NCI-H82 treated with DMSO at 0.1 percent for 48 hours (cell line): ENCODE measurements at regions not wholly inside any gene's neighbourhood (a gene's known extent, or its start where the extent isn't known, plus 50 kb on each side); places are given as distances from the start of the nearest gene placed in this dataset.
"Not testable (repeated sequence)": the region's sequence is repeated elsewhere in the genome, so short reads cannot be mapped to it uniquely, and the experiment has no call there.

Experiments
- DNase-seq: peaks from one replicate; lab custom pipeline; 2025; ENCODE audit not compliant: unreplicated experiment; lab: John Stamatoyannopoulos, UW

DNA sequence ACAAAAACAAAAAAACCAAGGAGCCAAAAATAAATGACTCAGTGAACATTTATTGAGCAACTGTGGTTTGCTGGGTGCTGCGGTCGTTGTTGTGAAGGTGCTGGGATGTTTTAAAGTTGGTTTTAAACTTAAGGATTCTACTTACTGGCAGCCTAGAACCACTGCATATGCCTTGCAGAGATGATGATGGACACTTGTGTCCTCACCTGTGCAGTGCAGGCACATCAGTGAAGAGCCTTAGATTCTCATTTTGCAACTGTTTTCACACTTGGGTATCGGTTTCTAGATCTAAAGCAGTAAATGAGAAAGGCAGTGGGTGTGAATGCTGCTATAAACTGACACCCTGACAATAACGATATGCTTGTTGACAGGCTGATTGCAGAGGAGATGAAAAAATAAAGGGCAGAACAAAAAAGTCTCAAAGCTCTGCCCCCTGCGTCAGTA, 68.8 kb downstream of the UTRN start:
- DNase-seq = no peak

DNA sequence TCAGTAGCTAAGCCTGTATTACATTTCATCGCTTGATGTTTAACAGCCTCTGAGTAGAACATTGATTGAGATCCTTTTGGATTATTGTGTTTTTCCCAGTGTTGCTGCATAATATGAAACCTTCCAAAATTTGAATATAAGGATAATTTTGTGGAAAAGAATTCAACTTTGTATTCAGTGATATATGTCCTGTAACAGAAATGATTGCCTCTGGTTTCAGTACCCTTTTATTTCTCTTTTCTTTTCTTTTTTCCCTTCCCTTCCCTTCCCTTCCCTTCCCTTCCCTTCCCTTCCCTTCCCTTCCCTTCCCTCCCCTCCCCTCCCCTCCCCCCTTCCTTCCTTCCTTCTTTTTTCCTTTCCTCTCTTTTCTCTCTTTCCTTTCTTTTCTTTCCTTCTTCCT, 74.6 kb downstream of the UTRN start:
- no peak for DNase-seq

DNA sequence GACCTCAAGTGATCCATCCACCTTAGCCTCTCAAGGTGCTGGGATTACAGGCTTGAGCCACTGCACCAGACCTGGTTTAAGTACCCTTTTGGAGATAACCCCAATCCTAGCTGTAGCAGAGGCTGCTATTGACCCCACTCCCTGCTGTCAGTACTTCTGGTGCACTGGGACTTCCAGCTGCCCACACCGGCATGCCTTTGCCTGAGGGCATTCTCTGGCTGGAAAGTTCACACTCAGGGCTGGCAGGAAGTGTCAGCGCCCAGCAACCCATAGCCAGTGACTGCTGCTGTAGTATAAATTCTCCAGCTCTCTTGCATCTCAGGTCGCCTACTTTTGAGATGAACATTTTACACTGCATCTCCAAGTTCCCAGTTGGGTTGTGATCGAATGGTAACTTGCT, 75.3 kb downstream of the UTRN start:
- DNase-seq = no peak

DNA sequence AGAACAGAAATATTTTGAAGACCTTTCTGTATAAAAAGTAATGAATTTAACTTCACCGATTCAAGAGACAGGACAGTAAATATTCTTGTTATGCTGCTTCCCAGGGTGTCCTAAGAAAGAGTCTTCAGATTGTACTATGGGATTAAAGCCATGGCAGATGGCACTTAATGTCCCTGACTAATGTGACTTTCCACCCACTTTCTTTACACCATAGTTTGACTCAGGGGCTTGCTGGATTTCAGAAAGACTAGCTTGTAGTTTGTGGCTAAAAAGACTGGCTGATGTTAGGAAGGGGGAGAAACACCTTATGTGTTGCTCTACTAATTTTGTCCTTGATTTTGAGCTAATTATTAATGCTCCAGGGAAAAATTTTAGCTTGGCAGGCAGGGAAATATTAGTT, 75.9 kb downstream of the UTRN start:
- DNase-seq = no peak

DNA sequence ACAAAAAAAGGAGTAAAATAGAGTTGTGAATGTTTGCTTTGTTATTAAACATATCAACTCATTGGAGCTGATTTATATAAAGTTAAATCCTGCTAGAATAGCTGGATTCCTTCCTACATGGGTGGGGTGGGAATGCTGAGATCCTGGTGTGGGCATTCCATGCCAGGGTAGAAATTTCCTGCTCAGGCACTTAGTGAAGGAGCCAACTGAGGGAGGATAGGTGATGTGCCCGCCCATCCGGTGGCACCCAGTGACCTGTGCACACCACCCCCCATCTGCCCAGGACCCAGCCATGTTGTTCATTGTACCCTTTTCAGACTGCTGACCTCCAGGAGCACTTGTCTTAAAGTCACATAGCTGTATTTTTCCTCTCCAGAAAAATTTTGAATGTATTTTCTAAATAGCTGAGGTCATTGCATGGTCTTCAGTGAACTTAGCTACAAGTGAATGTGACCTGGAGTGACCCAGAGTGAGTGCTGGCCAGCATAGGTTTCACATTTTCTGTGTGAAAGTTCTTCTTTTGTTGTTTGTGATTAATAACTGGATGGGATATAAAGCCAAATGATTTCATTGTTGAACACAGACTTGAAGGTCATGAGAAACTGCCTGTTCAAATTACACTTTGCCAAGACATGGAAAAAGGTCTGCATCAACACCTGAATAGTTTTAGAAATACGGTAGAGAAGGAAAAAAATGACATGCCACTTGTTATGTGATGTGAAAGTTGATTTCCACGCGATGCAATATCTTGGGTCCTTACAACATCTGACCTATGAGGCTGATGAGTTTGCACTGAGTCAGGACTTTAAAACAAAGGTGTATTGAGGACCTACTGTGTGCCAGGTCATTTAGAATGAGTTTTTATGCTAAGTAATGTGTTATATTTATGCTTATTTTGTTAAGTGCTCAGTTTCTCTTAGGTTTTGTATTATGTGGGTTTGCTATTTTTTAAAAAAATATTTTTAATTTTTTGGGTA, 77.2 kb downstream of the UTRN start:
- DNase-seq = no peak

DNA sequence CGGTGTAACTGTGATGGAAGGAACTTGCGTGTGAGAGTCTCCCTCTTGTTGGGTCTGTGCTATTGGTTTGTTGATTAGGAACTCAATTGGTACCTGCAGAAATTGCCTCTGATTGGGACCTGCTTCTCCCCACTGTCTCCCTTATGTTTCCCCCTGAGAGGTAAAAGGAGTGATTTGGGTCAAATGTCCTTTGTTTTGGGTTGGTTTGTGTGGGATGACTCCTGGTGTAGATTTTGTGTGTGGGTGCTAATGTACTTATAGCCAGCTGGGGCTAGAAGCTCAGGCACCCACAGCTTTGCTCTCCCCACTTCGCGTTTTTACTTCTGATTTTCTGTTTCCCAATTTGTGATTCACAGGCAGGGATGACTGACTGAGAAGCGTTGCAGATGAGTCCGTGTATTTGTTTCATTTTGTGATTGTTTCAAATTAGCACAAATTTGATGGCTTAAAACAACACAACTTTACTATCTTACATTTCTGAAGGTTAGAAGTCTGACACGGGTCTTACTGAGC, 79.1 kb downstream of the UTRN start:
- DNase-seq = no peak

DNA sequence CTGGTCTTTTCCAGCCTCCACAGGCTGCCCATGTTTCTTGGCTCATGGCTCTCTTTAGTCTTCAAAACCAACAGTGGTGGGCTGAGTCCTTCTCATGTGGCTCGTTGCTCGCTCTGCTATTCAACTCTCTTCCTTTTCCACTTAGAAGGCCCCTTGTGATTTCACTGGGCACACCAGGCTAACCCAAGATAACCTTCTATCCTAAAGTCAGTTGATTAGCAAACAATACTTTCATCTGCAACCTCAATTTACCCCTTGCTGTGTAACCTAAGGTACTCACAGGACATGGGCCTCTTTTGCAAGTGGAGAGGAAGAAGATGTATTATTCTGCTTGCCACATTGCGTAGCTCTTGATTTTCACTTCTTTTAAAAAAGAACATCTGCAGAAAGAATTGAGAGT, 79.6 kb downstream of the UTRN start:
- no peak for DNase-seq

DNA sequence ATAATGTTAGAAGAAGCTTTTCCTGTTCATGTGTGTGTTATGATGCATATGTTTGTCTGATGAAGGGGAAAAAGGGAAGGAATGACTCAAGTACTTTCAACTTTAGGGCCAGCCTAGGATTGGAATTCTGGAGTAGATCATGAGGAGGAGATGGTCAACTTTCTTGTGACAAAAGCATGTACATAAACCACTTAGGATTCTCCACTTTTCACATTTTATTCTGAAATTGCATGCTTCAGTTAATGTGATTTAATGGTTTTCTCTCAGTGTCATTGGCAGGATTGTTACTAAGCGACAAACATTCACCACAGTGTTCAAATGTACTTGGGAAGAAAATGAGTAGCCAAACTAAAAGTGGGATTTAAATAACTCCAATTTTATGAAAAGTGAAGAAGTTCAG, 80.1 kb downstream of the UTRN start:
- no peak for DNase-seq

DNA sequence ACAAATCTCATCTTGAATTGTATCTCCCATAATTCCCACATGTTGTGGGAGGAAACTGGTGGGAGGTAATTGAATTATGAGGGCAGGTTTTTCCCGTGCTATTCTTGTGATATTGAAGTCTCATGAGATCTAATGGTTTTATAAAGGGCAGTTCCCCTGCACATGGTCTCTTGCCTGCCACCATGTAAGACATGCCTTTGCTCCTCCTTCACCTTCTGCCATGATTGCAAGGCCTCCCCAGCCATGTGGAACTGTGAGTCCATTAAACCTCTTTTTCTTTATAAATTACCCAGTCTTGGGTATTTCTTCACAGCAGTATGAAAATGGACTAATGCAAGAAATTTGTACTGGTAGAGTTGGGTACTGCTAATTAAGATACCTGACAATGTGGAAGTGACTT, 84.6 kb downstream of the UTRN start:
- DNase-seq = not testable (repeated sequence)

DNA sequence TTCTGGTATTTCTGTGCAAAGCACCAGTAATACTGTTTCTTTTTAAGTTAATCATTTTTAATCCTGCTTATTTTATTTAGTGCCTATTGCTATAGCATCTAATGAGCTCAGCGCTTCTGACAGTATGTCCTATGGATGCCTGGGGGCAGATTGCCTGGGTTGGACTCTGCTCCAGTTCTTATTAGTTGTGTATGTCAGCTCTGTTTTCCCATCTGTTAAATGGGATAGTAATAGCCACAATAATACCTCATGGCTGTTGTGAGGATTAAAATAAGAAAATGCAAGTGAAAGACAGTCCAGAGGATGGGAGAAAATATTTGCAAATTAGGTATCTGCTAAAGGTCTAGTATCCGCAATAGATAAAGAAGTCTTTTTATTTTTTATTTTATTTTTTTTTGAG, 87.0 kb downstream of the UTRN start:
- no peak for DNase-seq

DNA sequence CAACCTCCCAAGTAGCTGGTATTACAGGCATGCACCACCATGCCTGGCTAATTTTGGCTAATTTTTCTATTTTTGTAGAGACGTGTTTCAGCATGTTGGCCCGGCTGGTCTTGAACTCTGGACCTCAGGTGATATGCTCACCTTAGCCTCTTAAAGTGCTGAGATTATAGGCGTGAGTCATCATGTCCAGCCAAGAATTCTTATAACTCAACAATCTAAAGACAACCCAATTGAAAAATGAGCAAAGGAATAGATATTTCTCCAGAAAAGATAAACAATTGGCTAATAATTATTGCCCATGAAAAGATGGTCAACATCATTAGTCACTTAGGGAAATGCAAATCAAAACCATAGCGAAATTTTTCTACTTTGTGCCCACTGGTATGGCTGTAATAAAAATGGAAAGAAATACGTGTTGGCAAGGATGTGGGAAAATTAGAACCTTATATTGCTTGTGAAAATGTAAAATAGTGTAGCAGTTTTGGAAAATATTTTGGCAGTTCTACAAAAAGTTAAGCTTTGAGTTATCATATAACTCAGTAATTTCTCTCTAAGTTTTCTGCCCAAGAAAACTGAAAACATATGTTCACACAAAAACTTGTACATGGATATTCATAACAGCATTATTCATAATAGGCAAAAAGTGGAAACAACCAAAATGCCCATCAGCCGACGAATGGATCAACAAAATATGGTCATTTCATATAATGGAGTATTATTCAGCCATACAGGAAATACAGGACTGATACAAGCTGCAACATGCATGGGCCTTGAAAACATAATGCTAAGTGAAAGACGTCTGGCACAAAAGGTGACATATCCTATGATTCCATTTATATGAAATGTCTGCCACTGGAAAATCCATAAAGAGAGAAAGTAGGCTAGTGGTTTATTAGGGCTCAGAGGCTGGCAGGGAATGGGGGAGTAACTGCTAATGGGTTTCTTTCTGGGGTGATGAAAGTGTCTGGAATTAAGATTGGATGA, 87.8 kb downstream of the UTRN start:
- no peak for DNase-seq

DNA sequence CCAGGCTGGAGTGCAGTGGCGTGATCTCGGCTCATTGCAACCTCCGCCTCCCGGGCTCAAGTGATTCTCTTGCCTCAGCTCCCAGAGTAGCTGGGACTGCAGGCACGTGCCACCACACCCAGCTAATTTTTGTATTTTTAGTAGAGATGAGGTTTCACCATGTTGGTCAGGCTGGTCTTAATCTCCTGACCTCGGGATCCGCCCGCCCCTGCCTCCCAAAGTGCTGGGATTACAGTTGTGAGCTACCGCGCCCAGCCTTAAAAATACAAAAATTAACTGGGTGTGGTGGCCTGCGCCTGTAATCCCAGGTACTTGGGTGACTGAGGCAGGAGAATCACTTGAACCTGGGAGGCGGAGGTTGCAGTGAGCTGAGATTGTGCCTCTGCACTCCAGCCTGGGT, 89.4 kb downstream of the UTRN start:
- DNase-seq = not testable (repeated sequence)

DNA sequence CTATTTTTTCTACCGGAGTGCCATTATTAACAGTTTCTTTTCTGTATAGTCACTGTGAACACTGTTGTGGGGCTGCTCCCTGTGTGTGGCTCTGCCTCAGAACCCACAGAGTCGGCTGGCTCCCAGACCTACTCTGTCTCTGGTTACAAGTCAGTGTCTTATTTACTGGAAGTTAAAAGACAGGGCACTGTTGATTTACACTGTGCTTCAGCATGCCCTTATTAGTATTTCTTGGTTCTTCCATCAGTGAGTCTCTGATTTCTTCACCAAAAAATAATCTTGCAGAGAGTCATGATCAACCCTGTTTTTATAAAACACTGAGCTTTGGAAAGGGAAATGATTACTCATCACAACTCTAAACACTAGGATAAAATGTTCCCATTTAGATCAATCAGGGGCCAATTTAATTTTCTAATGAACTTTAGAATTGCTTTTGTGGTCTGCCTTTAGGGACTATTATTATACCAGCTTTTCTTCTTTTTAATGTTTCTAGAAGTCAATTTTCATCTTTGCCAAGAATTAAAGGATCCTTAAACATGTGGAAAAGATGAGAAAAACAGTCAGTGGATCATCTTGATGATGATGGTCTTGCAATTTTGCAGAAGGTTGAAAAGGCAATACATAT, 92.6 kb downstream of the UTRN start:
- DNase-seq = no peak

DNA sequence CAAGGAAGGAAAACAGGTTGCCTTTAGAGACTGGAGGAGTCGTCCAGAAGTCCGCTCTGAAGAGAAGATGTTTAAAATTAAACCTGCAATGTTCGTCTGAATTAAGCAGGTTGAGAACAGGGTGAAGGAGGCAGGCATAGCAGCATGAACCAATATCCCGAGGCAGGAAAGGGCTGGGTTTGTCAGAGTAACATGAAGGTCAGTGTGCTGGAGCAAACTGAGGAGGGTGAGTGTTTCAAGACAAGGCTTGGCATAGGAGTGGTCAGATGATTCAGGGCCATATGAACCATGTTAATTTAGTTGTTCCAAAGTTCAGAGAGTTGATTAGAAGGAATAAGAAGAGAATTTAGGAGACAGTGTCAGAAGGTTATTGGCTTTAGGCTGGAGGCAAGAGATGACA, 93.3 kb downstream of the UTRN start:
- no peak for DNase-seq

DNA sequence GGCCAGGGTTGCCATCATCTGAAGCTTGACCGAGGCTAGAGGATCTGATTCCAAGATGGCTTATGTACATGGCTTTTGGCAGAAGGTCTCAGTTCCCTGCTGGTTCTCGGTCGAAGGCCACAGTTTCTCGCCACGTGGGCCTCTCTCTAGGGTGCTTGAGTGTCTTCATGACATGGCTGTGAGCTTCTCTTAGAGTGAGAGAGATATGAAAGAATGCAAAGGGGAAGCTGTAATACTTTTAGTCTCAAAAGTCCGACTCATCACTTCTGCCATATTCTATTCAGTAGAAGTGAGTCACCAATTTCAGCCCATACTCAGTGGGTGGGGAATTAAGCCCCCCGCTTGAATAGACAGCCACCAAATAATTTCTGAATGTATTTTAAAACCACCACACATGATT, 94.2 kb downstream of the UTRN start:
- DNase-seq = no peak

DNA sequence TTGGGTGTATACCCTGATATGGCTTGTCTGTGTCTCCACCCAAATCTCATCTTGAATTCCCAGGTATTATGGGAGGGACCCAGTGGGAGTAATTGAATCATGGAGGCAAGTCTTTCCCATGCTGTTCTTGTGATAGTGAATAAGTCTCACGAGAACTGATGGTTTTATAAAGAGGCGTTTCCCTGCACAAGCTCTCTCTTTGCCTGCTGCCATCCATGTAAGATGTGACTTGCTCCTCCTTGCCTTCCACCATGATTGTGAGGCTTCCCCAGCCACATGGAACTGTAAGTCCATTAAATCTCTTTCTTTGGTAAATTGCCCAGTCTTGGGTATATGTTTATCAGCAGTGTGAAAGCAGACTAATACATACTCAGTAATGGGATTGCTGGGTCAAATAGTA, 96.4 kb downstream of the UTRN start:
- DNase-seq = not testable (repeated sequence)

DNA sequence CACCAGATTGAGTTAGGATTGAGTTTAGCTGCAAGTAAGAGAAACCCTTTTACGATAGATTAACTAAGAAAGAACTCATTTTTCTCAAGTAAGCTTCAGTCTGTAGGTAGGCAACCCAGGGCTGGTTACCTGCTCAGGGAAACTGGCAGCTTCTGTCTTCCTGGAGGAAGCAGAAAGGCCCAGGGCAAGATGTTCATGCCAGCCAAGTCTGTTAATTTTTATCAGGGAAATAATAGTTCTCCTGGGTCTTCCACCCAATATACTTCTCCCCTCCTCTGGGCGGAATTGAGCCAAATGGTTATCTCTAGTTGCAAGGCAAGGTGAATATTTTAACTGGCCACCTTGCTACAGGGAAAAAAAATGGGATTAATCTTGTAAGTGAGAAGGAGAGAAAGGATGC, 98.2 kb downstream of the UTRN start:
- no peak for DNase-seq

DNA sequence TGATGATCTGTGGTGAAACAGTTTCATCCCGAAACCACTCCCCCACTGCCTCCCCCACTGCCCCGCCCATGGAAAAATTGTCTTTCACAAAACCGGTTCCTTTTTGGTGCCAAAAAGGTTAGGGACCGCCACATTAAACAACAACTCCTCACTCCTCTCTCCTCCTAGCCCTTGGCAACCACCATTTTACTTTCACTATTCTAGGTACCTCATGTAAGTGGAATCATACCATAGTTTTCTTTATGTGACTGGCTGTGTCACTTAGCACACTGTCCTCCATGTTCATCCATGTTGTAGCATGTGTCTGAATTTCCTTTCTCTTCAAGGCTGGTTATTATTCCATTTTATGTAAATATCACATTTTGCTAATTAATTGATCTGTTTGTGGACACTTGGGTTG, 99.3 kb downstream of the UTRN start:
- DNase-seq = no peak

DNA sequence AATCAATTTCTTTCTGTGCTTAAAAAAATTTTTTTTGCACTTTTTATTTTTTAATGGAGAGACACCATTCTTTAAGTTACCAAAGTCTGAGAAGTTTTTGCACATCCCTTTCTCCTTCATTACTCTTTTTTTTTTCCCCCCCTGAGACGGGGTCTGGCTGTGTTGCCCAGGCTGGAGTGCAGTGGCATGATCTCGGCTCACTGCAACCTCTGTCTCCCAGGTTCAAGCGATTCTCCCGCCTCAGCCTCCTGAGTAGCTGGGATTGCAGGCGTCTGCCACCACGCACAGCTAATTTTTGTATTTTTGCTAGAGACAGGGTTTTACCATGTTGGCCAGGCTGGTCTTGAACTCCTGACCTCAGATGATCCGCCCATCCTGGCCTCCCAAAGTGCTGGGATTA, 104.3 kb downstream of the UTRN start:
- DNase-seq = not testable (repeated sequence)

DNA sequence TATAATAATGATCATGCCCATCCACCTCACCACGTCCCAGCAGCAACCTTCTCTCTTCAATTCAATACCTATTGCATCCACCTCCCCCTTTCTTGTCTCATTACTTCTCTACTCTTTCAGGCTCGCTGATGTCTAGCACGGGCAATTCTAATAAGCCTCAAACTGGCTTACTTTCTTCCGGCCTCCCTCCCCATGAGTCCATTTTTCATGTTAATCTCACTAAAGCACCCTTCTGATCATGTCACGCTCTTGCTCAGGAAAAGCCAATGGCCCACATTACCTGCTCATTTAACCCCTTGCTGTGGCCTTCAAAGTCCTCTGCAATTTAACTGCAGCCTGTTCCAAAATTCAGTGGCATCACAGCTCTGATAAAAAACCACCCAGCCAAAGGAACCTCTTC, 105.1 kb downstream of the UTRN start:
- no peak for DNase-seq

DNA sequence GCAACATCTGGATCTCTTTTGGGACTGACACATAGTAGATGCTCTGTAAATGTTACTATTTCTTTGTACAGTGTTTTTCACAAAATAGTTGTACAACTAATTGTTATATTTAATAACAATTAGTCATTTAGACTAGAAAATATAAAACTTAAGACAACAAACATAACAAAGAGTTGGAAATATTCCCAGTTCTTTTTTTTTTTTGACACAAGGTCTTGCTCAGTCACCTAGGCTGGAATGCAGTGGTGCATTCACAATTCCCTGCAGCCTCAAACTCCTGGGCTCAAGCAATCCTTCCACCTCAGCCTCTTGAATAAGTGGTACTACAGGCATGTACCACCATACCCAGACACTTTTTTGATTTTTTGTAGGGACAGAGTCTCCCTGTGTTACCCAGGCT, 105.8 kb downstream of the UTRN start:
- no peak for DNase-seq
